ENCODE measurements at regions not wholly inside any gene's neighbourhood (a gene's known extent, or its start where the extent isn't known, plus 50 kb on each side); places are given as distances from the start of the nearest gene placed in this dataset.

- Histone ChIP-seq H3K27me3 (ENCODE audit: control insufficient read depth, insufficient read depth, low read length) (no peaks in the 10 kb centered on the region), H3K36me3 (ENCODE audit: control insufficient read depth, insufficient read depth, low read length) (no peaks in the 10 kb centered on the region), H3K4me3 (ENCODE audit: low read depth, low read length) (no peak overlapping the region)
- no peak for TF ChIP-seq CTCF (IDR thresholded peaks at IDR 0.05; ENCODE audit: insufficient read depth, low read length, poor library complexity, severe bottlenecking)
- DNase-seq (ENCODE audit: low read depth) = no peak
Observed at GRCh38 chr12:124505001-124505818, 62.2 kb downstream of the NCOR2 start.

DNA sequence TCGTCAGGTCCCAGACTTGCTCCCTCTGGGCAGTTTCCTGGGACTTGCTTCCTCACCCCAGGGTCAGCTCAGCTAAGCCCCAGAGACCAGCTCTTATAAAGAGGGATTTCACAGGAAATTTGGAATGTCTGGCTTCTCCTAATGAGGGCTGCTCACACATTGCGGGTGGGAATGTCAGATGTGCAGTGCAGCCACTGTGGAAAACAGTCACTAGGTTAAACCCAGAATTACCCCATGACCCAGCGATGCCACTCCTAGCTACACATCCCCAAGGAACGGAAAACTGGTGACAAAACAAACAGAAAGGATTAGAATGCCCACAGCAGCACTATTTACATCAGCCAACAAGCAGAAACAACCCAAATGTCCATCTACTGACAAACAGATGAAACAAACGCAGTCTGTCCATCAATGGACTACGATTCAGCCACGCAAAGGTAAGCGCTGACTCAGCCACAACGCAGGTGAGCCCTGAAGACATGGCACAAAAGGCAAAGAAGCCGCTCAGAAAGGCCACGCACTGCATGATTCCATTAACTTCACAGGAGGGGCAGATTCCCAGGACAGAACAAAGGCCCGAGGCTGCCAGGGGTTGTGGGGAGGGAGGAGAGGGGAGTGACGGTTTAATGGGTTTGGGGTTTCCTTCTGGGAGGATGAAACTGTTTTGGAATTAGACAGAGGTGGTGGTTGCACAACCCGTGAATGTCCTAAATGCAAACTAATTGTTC is 63.0 kb downstream of the NCOR2 start:
- no peaks in the 10 kb centered on the region for H3K36me3 ChIP-seq (ENCODE audit: control insufficient read depth, insufficient read depth, low read length)
- H3K4me3 ChIP-seq (ENCODE audit: low read depth, low read length) = no peak overlapping the region
- DNase-seq (ENCODE audit: low read depth) = no peak
- no peak for TF ChIP-seq CTCF (IDR thresholded peaks at IDR 0.05; ENCODE audit: insufficient read depth, low read length, poor library complexity, severe bottlenecking)
- no peaks in the 10 kb centered on the region for H3K27me3 ChIP-seq (ENCODE audit: control insufficient read depth, insufficient read depth, low read length)

DNA sequence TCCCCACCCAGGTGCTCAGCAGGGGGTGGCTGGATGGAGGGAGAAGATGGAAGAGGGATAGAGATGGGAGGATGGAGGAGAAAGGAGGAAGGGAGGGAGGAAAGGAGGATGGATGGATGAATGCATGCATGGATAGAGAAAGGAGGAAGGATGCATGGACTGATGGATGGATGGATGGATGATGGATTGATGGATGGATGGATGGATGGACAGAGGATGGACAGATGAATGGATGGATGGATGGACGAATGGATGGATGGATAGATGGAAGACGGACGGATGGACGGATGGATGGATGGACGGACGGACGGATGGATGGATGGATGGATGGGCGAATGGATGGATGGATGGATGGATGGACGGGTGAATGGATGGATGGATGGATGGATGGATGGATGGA is 64.1 kb downstream of the NCOR2 start:
- DNase-seq (ENCODE audit: low read depth) = no peak
- TF ChIP-seq CTCF (IDR thresholded peaks at IDR 0.05; ENCODE audit: insufficient read depth, low read length, poor library complexity, severe bottlenecking) = no peak
- Histone ChIP-seq H3K4me3 (ENCODE audit: low read depth, low read length) (no peak overlapping the region), H3K27me3 (ENCODE audit: control insufficient read depth, insufficient read depth, low read length) (no peaks in the 10 kb centered on the region), H3K36me3 (ENCODE audit: control insufficient read depth, insufficient read depth, low read length) (no peaks in the 10 kb centered on the region)

DNA sequence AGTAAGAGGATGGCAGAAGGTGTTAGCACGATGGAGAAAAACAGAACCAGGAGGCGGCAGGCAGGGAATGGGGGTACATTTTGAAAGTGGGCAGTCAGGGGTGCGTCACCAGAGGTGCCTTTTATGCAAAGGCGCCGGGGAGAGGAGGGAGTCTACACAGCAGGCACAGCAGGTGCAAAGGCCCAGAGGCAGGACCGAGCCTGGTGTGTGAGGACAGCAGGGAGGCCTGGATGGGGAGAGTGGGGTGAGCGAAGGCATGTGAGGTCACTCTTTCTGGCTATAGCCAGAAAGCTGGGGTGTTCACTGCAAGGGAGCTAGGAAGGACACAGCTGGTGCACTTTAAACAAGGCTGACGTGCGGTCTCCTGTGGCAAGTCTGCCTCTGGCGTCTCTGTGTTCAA is 65.0 kb downstream of the NCOR2 start:
- no peak overlapping the region for H3K4me3 ChIP-seq (ENCODE audit: low read depth, low read length)
- no peaks in the 10 kb centered on the region for H3K36me3 ChIP-seq (ENCODE audit: control insufficient read depth, insufficient read depth, low read length)
- H3K27me3 ChIP-seq (ENCODE audit: control insufficient read depth, insufficient read depth, low read length) = no peaks in the 10 kb centered on the region
- TF ChIP-seq CTCF (IDR thresholded peaks at IDR 0.05; ENCODE audit: insufficient read depth, low read length, poor library complexity, severe bottlenecking) = no peak
- no peak for DNase-seq (ENCODE audit: low read depth)

GRCh38 chr12:124501827-124502226 is 65.6 kb downstream of the NCOR2 start:
- Histone ChIP-seq H3K36me3 (ENCODE audit: control insufficient read depth, insufficient read depth, low read length) (no peaks in the 10 kb centered on the region), H3K27me3 (ENCODE audit: control insufficient read depth, insufficient read depth, low read length) (no peaks in the 10 kb centered on the region), H3K4me3 (ENCODE audit: low read depth, low read length) (no peak overlapping the region)
- DNase-seq (ENCODE audit: low read depth) = no peak
- no peak for TF ChIP-seq CTCF (IDR thresholded peaks at IDR 0.05; ENCODE audit: insufficient read depth, low read length, poor library complexity, severe bottlenecking)

All from kidney epithelial cell (primary cell).